Omental fat pad (tissue), 3 donors: ENCODE measurements at regions not wholly inside any gene's neighbourhood (a gene's known extent, or its start where the extent isn't known, plus 50 kb on each side); places are given as distances from the start of the nearest gene placed in this dataset.

Source experiments
- ATAC-seq: fragments of 150-250 bp; one replicate; pipeline ENCODE4 v1.9.1; 2016; ENCODE audit warnings: mild to moderate bottlenecking, moderate library complexity; ENCODE audit not compliant: low FRiP score
- DNase-seq: peaks from one replicate; pipeline ENCODE4 v3.0.0-alpha.2; 2019; ENCODE audit warnings: low spot score
- TF ChIP-seq, protein P1 (sequence below), 3 donors: fragments of 450-650 bp; IDR thresholded peaks; one replicate each; pipeline ENCODE4 v1.5.1; 2016 to 2017; ENCODE audit warnings: antibody characterized with exemption in 3 of 3, mild to moderate bottlenecking in 3 of 3, moderate library complexity in 2 of 3

DNA sequence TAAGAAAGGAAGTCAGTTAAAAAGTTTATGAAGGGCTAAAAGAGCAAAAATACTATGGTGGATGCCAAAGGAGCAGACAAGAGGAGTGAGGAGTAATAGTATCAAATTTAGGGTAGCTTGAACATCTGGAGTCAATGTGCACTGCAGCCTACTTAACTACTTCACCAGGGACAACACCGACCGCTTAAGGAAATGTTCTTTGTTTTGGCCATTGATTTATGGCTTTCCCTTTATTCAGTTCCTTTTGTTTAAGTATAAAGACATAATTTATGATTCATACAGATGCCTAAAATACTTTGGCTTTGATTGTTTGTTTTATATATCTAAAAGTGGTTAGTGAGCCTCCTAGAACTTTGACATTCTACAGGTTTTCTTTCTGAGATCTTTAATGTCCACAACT is 276.3 kb upstream of the PRR20A start:
- DNase-seq (no peak), ATAC-seq (no peak)
- TF ChIP-seq, protein P1, sequence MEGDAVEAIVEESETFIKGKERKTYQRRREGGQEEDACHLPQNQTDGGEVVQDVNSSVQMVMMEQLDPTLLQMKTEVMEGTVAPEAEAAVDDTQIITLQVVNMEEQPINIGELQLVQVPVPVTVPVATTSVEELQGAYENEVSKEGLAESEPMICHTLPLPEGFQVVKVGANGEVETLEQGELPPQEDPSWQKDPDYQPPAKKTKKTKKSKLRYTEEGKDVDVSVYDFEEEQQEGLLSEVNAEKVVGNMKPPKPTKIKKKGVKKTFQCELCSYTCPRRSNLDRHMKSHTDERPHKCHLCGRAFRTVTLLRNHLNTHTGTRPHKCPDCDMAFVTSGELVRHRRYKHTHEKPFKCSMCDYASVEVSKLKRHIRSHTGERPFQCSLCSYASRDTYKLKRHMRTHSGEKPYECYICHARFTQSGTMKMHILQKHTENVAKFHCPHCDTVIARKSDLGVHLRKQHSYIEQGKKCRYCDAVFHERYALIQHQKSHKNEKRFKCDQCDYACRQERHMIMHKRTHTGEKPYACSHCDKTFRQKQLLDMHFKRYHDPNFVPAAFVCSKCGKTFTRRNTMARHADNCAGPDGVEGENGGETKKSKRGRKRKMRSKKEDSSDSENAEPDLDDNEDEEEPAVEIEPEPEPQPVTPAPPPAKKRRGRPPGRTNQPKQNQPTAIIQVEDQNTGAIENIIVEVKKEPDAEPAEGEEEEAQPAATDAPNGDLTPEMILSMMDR (IDR thresholded peaks at IDR 0.05): no peak

DNA sequence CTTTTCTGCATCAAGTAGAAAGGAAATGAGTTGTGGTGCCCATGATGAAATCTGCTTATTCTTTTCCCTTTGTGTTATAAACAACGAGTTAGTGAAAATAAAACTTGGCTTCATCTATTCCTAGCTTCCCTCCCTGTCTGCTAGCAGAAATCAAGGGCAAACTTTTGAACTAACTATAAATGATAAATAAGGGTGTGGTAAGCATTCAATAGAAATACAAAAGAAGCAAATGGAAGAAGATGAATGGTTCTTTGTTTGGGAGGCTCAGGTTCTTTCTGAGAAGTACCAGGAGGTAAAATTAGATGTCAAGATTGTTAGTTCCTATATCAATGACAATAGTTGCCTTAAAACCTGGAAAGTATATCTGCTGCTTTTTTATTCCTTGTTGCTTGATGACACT is 275.3 kb upstream of the PRR20A start:
- TF ChIP-seq, protein P1 (IDR thresholded peaks at IDR 0.05): no peak
- no peak for ATAC-seq

DNA sequence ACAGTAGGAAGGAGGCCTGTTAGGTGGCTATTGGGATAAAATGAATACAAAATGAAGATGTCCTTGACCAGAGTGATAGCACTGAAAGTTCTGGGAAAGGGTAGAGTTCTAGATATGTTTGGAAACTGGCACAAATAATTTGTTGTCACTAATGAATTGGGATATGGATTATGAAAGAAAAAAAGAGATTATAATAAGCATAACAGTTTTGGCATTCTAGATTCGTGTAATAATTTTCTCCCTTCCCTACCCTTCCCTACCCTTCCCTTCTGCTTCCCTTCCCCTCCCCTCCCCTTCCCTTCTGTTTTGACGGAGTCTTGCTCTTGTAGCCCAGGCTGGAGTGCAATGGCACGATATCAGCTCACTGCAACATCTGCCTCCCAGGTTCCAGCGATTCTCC is 271.0 kb upstream of the PRR20A start:
- ATAC-seq (no peak), DNase-seq (no peak)
- TF ChIP-seq, protein P1 (IDR thresholded peaks at IDR 0.05): no peak

More for the DNA sequence above, 275.3 kb upstream of the PRR20A start:
- DNase-seq: no peak

DNA sequence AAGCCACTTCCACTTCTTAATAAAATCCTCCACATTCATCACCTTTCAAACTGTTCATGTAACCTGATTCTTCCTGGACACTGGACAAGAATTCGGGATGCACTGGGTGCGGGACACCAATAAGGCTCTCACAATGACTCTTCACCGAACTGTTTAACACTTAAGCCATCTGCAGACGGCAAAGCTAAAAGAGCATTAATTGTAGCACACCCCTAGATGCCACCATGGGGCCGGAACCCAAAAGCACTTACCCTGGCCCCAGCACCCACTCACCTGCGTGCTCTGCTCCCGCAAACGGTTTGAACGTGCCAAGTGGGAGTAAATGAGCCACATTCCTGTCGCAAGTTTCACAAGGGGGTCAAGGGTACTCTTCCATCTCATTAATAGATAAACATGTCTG is 254.3 kb upstream of the PRR20A start:
- no peak for DNase-seq
- ATAC-seq: no peak
- TF ChIP-seq, protein P1 (IDR thresholded peaks at IDR 0.05): no peak

DNA sequence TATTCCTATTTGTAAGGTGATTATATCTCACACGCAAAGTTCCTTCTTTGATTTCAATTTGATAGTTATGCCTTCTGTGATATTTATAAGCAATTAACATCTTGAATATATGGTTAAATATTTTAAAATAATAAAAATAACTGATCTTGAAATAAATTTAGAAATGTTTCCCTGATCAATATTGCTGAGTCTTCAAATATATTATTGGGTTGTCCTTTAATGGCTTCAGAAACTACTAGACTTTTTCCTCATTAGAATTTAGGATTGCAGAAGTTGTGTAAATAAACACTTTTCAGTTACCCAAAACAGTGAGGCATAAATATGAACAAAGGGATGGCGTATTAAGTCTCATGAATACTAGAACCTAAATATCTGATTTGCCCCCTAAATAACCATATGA is 252.3 kb upstream of the PRR20A start:
- TF ChIP-seq, protein P1 (IDR thresholded peaks at IDR 0.05): no peak
- ATAC-seq: no peak
- DNase-seq: no peak

DNA sequence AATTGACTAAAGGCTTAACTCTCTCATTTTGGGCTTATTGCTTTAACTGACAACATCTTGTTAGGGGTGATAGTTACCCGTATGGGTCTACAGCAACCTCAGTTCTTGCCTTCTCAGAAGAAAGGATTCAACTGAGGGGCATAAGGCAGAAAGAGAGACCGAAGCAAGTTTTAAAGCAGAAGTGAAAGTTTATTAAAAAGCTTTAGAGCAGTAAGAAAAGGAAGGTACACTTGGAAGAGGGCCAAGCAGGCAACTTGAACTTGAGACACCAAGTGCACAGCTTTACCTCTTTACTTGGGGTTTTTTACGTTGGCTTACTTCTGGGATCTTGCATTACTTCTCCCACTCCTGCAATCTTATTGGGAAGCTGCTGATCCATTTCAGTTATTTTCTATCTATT is 246.9 kb upstream of the PRR20A start:
- TF ChIP-seq, protein P1 (IDR thresholded peaks at IDR 0.05): no peak
- DNase-seq (no peak), ATAC-seq (no peak)

DNA sequence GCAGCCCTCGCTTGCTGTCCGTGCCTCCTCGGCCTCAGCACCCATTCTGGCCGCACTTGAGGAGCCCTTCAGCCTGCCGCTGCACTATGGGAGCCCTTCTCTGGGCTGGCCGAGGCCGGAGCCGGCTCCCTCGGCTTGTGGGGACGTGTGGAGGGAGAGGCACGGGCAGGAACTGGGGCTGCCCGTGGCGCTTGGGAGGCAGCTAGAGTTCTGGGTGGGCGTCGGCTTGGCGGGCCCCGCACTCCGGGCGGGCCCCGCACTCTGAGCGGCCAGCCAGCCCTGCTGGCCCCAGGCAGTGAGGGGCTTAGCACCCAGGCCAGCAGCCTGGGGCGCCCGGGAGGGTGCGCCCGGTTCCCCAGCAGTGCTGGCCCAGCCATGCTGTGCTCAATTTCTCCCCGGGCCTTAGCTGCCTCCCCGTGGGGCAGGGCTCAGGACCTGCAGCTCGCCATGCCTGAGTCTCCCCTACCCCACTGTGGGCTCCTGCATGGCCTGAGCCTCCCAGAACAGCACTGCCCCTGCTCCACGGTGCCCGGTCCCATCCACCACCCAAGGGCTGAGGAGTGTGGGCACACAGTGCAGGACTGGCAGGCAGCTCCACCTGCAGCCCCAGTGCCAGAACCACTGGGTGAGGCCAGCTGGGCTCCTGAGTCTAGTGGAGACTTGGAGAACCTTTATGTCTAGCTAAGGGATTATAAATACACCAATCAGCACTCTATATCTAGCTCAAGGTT is 240.0 kb upstream of the PRR20A start:
- no peak for ATAC-seq
- TF ChIP-seq, protein P1 (IDR thresholded peaks at IDR 0.05): no peak
- no peak for DNase-seq
